GM12892 (cell line): ENCODE measurements at regions not wholly inside any gene's neighbourhood (a gene's known extent, or its start where the extent isn't known, plus 50 kb on each side); places are given as distances from the start of the nearest gene placed in this dataset.

ENCODE experiments used
- POLR2A ChIP-seq: IDR thresholded peaks from 2 replicates; pipeline ENCODE4 v1.6.1; 2011; ENCODE audit warnings: low read depth, low read length, control low read depth
- POLR2AphosphoS5 ChIP-seq: IDR thresholded peaks from 2 replicates; pipeline ENCODE4 v1.6.1; 2011; ENCODE audit warnings: low read depth, low read length, control low read depth
- TAF1 ChIP-seq: IDR thresholded peaks from 2 replicates; pipeline ENCODE4 v1.6.1; 2011; ENCODE audit warnings: low read depth, mild to moderate bottlenecking, control low read depth, low read length, borderline replicate concordance

GRCh38 chr3:180131169-180131568, 94.4 kb upstream of the PEX5L start:
- TF ChIP-seq POLR2AphosphoS5 (no peak), TAF1 (no peak), POLR2A (no peak)
